EL (cell line): ENCODE measurements at regions not wholly inside any gene's neighbourhood (a gene's known extent, or its start where the extent isn't known, plus 50 kb on each side); places are given as distances from the start of the nearest gene placed in this dataset.
A peak's percentile ranks its signal among the peaks of the same experiment; 100 is the strongest.
"Not testable (repeated sequence)": the region's sequence is repeated elsewhere in the genome, so short reads cannot be mapped to it uniquely, and the experiment has no call there.

Experiments used
- DNase-seq: peaks from one replicate; pipeline ENCODE4 v3.0.0-alpha.2; 2016

DNA sequence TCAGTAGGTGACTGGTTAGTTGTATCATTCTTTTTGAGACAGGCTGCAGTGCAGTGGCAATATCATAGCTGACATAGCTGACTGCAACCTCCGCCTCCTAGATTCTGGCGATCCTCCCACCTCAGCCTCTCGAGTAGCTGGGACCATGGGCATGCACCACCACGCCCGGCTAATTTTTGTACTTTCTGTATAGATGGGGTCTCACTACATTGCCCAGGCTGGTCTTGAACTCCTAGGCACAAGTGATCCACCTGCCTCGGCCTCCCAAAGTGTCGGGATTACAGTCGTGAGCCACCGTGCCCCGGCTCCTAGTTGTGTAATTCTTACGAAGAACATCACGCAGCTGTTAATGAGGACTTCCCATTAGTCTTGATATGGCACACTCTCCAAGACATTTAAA lies 123.4 kb upstream of the VKORC1L1 start:
- DNase-seq: no peak

GRCh38 chr7:65750511-65751344 lies 122.1 kb upstream of the VKORC1L1 start:
- peak; percentile 90 for DNase-seq

GRCh38 chr7:65754070-65754469 lies 118.8 kb upstream of the VKORC1L1 start:
- not testable (repeated sequence) for DNase-seq

DNA sequence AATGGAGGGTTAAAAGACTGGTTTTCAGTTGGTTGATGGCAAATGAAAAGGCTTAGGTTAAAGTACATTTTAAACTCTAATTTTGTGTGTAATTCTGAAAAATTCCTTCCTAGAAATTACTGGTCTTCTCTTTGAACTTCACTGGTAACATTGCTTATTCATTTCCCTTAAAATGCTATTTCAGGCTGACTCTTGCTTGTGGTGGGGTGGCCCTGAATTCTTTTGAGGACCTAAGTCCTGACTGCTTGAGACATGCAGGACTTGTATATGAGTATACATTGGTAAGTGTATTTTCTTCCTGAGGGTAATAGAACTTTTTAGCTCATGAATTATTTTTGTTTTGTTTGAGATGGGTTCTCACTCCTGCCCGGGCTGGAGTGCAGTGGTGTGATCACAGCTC lies 113.9 kb upstream of the VKORC1L1 start:
- not testable (repeated sequence) for DNase-seq

DNA sequence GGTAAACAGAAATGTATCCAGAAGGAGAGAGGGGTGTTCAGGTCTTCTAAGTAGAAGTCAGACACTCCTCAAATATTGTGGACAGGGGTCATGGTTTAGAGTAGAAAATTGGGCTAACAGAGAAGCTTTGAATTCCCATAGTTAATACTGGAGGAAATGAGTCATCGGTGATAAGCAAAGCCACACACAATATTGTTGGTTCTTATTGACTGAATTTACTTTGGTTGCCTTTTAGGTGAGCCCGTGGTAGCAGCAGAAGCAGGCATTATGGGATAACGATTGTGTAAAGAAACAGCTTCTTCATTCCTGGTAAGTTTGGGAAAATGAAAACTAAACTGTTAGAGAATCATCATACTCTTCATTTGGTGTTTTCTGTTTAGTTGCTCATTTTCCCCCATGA lies 110.2 kb upstream of the VKORC1L1 start:
- not testable (repeated sequence) for DNase-seq

GRCh38 chr7:65763114-65763513 lies 109.8 kb upstream of the VKORC1L1 start:
- DNase-seq: not testable (repeated sequence)

DNA sequence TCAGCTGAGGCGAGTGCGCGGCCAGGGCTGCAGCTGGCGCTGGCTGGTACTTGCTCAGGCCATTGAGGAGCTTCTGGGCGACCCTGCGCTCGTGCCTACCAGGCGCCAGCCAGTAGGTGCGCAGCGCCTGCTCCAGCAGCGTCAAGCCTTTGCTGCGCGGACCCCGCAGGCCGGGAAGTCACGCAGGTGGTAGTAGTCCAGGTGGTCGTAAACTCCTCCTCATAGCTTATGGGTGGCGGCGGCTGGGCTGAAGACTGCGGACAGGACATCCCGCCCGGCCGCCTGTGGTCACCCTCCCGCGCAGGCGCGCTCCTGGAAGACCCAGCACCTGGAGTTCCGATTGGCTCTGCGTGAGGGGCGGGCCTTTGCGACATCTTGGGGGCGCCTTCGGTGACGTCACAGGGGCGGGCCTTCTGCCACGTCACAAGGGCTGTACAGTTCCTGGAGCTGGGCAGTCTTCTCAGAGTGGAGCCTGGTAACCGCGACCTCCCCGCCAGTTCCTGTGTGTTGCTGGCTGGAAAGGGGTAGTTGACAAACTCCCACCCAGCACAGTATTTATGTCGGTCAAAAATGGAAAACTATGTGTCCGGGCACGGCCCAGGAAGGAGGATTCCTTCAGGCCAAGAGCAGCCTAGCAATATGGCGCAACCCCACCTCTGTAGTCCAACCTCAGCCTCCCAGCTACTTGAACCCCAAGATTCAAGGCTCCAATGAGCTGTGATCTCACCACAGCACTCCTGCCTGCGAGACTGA lies 102.2 kb upstream of the VKORC1L1 start:
- peak; percentile 90 for DNase-seq

DNA sequence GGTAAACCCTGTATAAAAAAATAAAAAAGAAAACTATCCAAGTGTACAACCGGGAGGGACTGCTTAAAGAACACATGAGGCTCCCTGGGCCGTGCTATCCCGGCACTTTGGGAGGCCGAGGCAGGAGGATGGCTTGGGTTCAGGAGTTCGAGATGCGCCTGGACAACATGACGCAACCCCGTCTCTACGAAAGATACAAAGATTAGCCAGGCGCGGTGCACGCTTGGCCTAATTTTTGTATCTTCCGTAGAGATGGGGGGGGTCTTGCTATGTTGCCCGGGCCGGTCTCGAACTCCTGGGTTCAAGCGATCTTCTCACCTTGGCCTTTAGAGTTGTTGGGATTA lies 101.7 kb upstream of the VKORC1L1 start:
- DNase-seq: not testable (repeated sequence)

GRCh38 chr7:65776677-65777076 lies 96.2 kb upstream of the VKORC1L1 start:
- DNase-seq: not testable (repeated sequence)

- DNase-seq: not testable (repeated sequence)
These were observed 82.9 kb upstream of the VKORC1L1 start for GRCh38 chr7:65789943-65790342.

GRCh38 chr7:65791788-65792187 lies 81.1 kb upstream of the VKORC1L1 start:
- DNase-seq: not testable (repeated sequence)

DNA sequence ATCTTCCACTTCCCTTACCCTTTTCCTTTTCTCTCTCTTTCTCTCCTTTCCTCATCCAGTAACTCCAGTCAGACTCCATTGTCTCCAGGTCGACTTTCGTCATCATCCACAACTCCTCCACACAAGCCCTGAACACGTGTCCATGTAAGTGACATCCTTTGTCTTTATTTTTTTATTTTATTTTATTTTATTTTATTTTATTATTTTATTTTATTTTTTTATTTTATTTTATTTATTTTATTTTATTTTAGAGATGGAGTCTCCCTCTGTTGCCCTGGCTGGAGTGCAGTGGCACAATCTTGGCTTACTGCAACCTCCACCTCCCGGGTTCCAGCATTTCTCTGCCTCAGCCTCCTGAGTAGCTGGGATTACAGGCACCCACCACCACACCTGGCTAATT lies 80.1 kb upstream of the VKORC1L1 start:
- not testable (repeated sequence) for DNase-seq

DNA sequence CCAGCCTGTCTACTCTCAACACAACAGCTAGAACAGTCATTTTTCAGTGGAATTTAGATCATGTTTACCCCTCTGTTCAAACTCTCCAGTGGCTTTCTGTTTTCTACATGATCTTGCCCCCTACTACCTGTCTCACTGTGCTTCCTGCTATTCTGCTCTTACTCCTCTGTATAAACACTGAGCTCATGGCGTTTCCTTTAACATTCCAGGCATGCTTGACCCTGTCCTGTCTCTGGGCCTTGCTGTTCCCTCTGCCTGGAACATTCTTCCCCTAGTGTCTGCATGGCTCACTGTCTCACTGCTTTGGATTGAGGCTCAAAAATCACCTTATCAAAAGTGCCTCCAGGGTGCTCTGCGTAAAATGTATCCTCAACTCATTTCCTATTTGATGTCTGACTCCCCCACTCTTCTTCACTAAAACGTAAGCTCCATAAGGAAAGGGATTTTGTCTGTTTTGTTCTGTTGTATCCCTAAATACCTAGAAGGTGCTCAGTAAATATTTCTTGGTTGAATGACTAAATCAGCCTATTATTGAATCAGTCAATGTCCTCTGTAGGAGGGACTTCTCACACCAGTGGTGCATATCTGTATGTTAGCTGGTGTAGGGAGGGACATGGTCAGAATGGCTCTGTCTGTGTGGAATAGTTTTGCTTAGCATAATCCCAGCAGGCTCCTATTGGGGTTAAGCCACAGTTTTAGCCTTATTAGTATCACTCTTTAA lies 78.0 kb upstream of the VKORC1L1 start:
- peak; percentile 70 for DNase-seq

GRCh38 chr7:65795392-65795716 lies 77.5 kb upstream of the VKORC1L1 start:
- DNase-seq: not testable (repeated sequence)

- no peak for DNase-seq
These were observed 76.7 kb upstream of the VKORC1L1 start for GRCh38 chr7:65796205-65796604.

DNA sequence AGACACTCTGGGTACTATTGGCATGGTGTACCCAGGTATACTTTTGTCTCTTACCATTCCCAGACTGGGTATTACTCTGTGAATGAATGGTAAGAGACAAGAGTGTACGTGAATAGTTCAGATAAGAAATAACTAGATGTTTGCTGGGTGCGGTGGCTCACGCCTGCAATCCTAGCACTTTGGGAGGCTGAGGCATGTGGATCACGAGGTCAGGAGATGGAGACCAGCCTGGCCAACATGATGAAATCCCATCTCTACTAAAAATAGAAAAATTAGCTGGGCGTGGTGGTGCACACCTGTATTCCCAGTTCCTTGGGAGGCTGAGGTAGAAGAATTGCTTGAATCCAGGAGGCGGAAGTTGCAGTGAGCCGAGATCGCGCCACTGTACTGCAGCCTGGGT lies 75.8 kb upstream of the VKORC1L1 start:
- not testable (repeated sequence) for DNase-seq

- DNase-seq: not testable (repeated sequence)
These were observed 75.3 kb upstream of the VKORC1L1 start for GRCh38 chr7:65797566-65797965.

DNA sequence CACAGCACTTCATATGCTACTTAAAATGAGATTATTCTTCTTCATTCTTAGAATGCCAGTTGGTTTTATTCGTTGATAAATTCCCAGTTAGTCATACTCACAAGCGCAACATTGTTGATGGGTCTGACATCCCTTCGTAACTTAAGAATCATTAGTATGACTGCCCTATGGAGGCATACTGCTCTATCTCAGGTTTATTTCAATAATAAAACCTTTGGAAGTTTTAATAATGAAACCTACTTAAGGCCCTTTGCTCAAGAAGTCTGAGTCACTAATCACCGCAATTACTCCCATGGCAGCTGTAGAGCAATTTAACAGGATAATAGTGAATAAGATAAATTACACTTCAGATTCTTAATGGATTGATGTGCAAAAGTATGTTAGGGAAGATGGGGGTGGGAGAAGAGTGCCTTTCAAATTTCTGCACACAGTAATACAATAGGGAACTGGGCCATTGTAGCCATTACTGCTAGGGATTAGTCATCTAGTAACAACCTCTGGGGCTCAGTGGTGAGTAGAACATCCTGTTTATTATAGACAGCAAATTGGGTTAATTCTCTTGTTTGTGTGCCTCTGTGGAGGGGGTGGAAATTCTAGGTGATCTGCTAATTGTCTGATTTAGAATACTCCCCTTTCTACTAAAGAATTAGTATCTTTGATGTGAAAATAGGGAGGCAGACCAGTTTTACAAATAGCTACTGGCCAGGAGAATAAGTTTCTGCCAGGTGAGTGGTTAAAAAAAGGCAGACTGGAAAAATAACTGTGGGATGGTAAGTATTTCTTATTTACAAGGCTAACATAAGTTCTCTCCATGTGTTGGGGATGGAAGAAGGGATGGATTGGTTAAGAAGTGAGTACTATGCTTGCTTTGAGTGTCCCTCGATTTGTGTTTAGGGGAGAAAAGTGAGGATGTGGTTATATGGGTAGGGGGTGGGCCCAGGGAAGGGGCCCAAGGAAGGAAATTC lies 74.5 kb upstream of the VKORC1L1 start:
- DNase-seq: peak; percentile 70

DNA sequence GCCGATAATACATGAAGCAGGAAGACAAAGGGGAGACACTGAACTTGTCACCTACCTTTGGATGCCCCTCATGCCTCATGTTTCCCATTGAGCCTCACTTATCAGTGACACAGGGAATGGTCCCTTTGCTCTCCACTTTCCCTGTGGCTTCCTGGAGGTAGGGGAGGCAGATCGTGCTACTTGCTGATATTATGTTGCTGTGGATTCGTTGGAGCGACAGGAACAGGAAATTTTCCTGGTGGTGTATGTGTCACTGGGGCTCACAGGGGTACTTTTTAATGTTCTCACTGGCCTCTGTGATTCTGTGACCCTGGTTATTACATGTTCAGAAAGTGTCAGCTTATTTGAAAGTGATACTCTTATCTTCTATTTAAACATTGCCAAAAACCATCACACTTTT lies 72.7 kb upstream of the VKORC1L1 start:
- DNase-seq: not testable (repeated sequence)

DNA sequence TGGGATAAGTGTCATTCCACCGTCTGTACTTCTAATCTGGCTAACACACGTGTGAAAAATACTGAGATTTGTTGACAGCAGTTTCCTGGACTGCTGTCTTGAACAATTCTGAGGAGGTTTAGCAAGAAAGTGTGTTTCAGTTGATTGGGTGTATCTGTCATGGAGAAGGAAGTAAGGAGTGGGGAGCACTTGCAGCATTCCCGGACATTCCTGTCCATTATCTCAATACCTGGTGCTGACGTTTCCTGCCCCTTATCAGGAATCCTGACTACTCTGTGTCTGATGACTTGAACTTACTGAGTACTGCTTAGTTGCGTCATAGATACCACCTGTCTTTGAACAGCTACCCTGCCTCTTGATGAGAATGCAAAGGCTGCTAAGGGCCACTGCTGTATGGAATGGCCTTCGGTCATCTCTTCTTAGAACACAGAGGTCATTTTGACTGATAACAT lies 72.0 kb upstream of the VKORC1L1 start:
- no peak for DNase-seq

DNA sequence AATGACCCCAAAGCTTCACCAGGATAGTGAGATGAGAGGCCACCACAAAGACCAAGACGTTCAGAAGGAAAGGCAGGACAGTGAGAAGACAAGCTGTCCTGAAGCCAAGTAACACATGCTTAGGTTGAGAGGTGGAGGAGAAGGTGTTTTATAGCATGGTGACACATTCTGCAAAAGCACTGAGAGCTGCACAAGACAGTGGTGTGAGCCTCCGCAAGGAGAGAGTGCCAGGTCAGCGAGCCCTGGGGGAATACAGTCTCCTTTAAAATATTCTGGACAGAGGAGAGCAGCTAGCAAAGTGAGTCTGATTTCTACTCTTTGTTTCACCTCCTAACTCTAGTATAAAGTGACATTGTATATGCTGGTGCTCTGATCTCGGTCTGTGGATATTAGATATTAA lies 68.0 kb upstream of the VKORC1L1 start:
- peak; percentile 11 for DNase-seq

DNA sequence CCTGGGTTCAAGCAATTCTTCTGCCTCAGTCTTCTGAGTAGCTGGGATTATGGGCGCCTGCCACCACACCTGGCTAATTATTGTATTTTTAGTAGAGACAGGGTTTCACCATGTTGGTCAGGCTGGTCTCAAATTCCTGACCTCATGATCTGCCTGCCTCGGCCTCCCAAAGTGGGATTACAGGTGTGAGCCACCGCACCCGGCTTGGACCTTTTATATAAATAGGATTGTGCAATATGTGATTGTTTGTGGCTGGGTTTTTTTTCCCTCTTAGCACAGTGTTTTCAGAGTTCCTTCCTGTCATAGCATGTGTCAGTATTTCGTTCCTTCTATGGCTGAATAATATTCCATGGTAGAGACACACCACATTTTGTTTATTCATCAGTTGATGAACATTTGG lies 65.8 kb upstream of the VKORC1L1 start:
- DNase-seq: not testable (repeated sequence)
